GM12801 (cell line): ENCODE measurements at regions not wholly inside any gene's neighbourhood (a gene's known extent, or its start where the extent isn't known, plus 50 kb on each side); places are given as distances from the start of the nearest gene placed in this dataset.

Source experiments
- TF ChIP-seq, protein P1 (sequence below): IDR thresholded peaks from one replicate; pipeline ENCODE4 v1.5.1; 2011; ENCODE audit warnings: control low read depth; ENCODE audit not compliant: insufficient read length; ENCODE audit errors: extremely low read depth

- TF ChIP-seq, protein P1, sequence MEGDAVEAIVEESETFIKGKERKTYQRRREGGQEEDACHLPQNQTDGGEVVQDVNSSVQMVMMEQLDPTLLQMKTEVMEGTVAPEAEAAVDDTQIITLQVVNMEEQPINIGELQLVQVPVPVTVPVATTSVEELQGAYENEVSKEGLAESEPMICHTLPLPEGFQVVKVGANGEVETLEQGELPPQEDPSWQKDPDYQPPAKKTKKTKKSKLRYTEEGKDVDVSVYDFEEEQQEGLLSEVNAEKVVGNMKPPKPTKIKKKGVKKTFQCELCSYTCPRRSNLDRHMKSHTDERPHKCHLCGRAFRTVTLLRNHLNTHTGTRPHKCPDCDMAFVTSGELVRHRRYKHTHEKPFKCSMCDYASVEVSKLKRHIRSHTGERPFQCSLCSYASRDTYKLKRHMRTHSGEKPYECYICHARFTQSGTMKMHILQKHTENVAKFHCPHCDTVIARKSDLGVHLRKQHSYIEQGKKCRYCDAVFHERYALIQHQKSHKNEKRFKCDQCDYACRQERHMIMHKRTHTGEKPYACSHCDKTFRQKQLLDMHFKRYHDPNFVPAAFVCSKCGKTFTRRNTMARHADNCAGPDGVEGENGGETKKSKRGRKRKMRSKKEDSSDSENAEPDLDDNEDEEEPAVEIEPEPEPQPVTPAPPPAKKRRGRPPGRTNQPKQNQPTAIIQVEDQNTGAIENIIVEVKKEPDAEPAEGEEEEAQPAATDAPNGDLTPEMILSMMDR = no peak
These were observed 50.4 kb upstream of the C7orf33 start for GRCh38 chr7:148540041-148540738.
